Karpas-422 (cell line): ENCODE measurements at regions not wholly inside any gene's neighbourhood (a gene's known extent, or its start where the extent isn't known, plus 50 kb on each side); places are given as distances from the start of the nearest gene placed in this dataset.
"Not testable (repeated sequence)": the region's sequence is repeated elsewhere in the genome, so short reads cannot be mapped to it uniquely, and the experiment has no call there.

Experiments
- DNase-seq: peaks from one replicate; pipeline ENCODE4 v3.0.0-alpha.2; 2015
- H2AFZ ChIP-seq: fragments of 200-600 bp; sonication (generic); 2 replicates; pipeline ENCODE4 v1.6.1; 2014; ENCODE audit warnings: antibody characterized with exemption, low read length, mixed read lengths
- H3K27ac ChIP-seq: fragments of 200-600 bp; sonication (generic); 2 replicates; pipeline ENCODE4 v1.5.1; 2014; ENCODE audit warnings: mild to moderate bottlenecking, low read length, moderate library complexity
- H3K27me3 ChIP-seq: fragments of 200-600 bp; sonication (generic); 2 replicates; pipeline ENCODE4 v1.6.1; 2014; ENCODE audit warnings: low read length, mixed read lengths
- H3K36me3 ChIP-seq: fragments of 200-600 bp; sonication (generic); 2 replicates; pipeline ENCODE4 v1.6.1; 2014; ENCODE audit warnings: low read length, mixed read lengths; ENCODE audit not compliant: insufficient read depth
- H3K4me1 ChIP-seq: fragments of 200-600 bp; sonication (generic); 2 replicates; pipeline ENCODE4 v1.6.1; 2014; ENCODE audit warnings: mild to moderate bottlenecking, low read length, mixed read lengths
- H3K4me2 ChIP-seq: fragments of 200-600 bp; sonication (generic); 2 replicates; pipeline ENCODE4 v1.6.1; 2014; ENCODE audit warnings: low read length, low read depth, mild to moderate bottlenecking; ENCODE audit not compliant: poor library complexity, severe bottlenecking
- H3K4me3 ChIP-seq: fragments of 200-600 bp; sonication (generic); 2 replicates; pipeline ENCODE4 v1.5.1; 2014; ENCODE audit warnings: mild to moderate bottlenecking, antibody characterized with exemption, low read length, mixed read lengths
- H3K79me2 ChIP-seq: fragments of 200-600 bp; sonication (generic); 2 replicates; pipeline ENCODE4 v1.6.1; 2014; ENCODE audit warnings: mild to moderate bottlenecking, low read length, mixed read lengths
- H3K9ac ChIP-seq: fragments of 200-600 bp; sonication (generic); 2 replicates; pipeline ENCODE4 v1.6.0; 2014; ENCODE audit warnings: low read length
- H3K9me2 ChIP-seq: fragments of 200-600 bp; sonication (generic), shearing (Covaris generic); replicated peaks from 2 replicates; pipeline ENCODE4 v1.6.0; 2014; ENCODE audit warnings: mild to moderate bottlenecking, low read length, moderate library complexity; ENCODE audit not compliant: insufficient read depth
- H3K9me3 ChIP-seq: fragments of 300-700, 200-600 bp; sonication (generic); 2 replicates; pipeline ENCODE4 v1.6.1; 2014; ENCODE audit warnings: low read length, mixed read lengths
- H4K20me1 ChIP-seq: fragments of 200-600 bp; sonication (generic); 2 replicates; pipeline ENCODE4 v1.6.1; 2014; ENCODE audit warnings: mild to moderate bottlenecking, antibody characterized with exemption, low read length, low read depth; ENCODE audit not compliant: insufficient read depth

- H3K9ac ChIP-seq: no peak overlapping the region
- no peak overlapping the region for H3K4me3 ChIP-seq
- H3K4me1 ChIP-seq: no peaks in the 10 kb centered on the region
Measured at GRCh38 chr17:34423978-34424813, 61.2 kb upstream of the CCL1 start.

GRCh38 chr17:34423315-34423714, 60.3 kb upstream of the CCL1 start:
- H3K79me2 ChIP-seq, H3K9me2 ChIP-seq, H3K4me2 ChIP-seq, H3K4me1 ChIP-seq, H3K27ac ChIP-seq, DNase-seq, H4K20me1 ChIP-seq, H3K4me3 ChIP-seq, H3K27me3 ChIP-seq, H3K9me3 ChIP-seq, H3K36me3 ChIP-seq, H3K9ac ChIP-seq, H2AFZ ChIP-seq: not testable (repeated sequence)

More at GRCh38 chr17:34423978-34424813, 61.2 kb upstream of the CCL1 start:
- H2AFZ ChIP-seq: no peak overlapping the region
- no peaks in the 10 kb centered on the region for H3K9me3 ChIP-seq
- H3K4me2 ChIP-seq: no peak overlapping the region
- no peak overlapping the region for H3K27ac ChIP-seq
- H3K27me3 ChIP-seq: no peaks in the 10 kb centered on the region
- H4K20me1 ChIP-seq: no peaks in the 10 kb centered on the region; the same call in 1 of the 2 replicates
- no peaks in the 10 kb centered on the region for H3K36me3 ChIP-seq
- H3K9me2 ChIP-seq: no peaks in the 10 kb centered on the region
- no peaks in the 10 kb centered on the region for H3K79me2 ChIP-seq
- DNase-seq: no peak

GRCh38 chr17:34420900-34421299, 57.9 kb upstream of the CCL1 start:
- Histone ChIP-seq H3K9ac (no peak overlapping the region), H3K27ac (no peak overlapping the region), H2AFZ (no peak overlapping the region), H3K36me3 (no peaks in the 10 kb centered on the region), H3K9me2 (no peaks in the 10 kb centered on the region), H3K27me3 (no peaks in the 10 kb centered on the region), H3K4me3 (no peak overlapping the region), H3K4me1 (no peaks in the 10 kb centered on the region), H3K4me2 (no peak overlapping the region), H3K79me2 (no peaks in the 10 kb centered on the region), H3K9me3 (no peaks in the 10 kb centered on the region), H4K20me1 (no peaks in the 10 kb centered on the region; the same call in 1 of the 2 replicates)
- no peak for DNase-seq

GRCh38 chr17:34420254-34420766, 57.3 kb upstream of the CCL1 start:
- no peaks in the 10 kb centered on the region for H3K9me3 ChIP-seq
- no peaks in the 10 kb centered on the region for H3K9me2 ChIP-seq
- H3K4me3 ChIP-seq: no peak overlapping the region
- H3K4me1 ChIP-seq: no peaks in the 10 kb centered on the region
- no peaks in the 10 kb centered on the region for H3K36me3 ChIP-seq
- H2AFZ ChIP-seq: no peak overlapping the region
- H3K79me2 ChIP-seq: no peaks in the 10 kb centered on the region
- DNase-seq: peak; percentile 85
- no peak overlapping the region for H3K27ac ChIP-seq
- H4K20me1 ChIP-seq: no peaks in the 10 kb centered on the region; the same call in 1 of the 2 replicates
- H3K27me3 ChIP-seq: no peaks in the 10 kb centered on the region
- H3K4me2 ChIP-seq: no peak overlapping the region
- no peak overlapping the region for H3K9ac ChIP-seq

- Histone ChIP-seq H3K36me3 (no peaks in the 10 kb centered on the region), H3K27ac (no peak overlapping the region), H4K20me1 (no peaks in the 10 kb centered on the region; the same call in 1 of the 2 replicates), H3K9me3 (no peaks in the 10 kb centered on the region), H3K27me3 (no peaks in the 10 kb centered on the region), H3K4me2 (no peak overlapping the region), H3K9ac (no peak overlapping the region), H3K79me2 (no peaks in the 10 kb centered on the region), H3K4me1 (no peaks in the 10 kb centered on the region), H3K4me3 (no peak overlapping the region), H2AFZ (no peak overlapping the region), H3K9me2 (no peaks in the 10 kb centered on the region)
- no peak for DNase-seq
Measured at GRCh38 chr17:34416116-34416515, 53.1 kb upstream of the CCL1 start.

DNA sequence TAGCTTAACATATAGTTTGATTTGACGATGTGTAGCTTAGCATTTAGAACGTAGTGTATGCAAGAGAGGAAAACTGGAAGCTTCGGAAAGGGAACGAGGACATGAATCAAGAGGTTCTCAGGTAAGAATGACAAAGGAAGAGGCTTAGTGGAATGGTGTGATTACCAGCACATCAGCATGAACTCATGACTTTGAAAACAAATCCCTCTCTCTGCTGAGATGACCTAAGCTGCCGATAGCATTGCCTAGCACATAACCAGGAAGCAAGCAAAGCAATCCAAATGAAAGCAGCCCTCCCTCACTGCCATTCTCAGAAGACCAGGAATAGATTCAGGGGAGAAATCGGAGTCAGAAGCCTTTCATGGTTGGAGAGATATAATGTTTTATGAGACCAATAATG, 51.3 kb upstream of the CCL1 start:
- H3K4me3 ChIP-seq: no peak overlapping the region
- H3K9me3 ChIP-seq: no peaks in the 10 kb centered on the region
- no peak for DNase-seq
- H3K79me2 ChIP-seq: no peaks in the 10 kb centered on the region
- no peak overlapping the region for H3K27ac ChIP-seq
- H4K20me1 ChIP-seq: no peaks in the 10 kb centered on the region
- no peaks in the 10 kb centered on the region for H3K4me1 ChIP-seq
- H2AFZ ChIP-seq: no peak overlapping the region
- H3K27me3 ChIP-seq: no peaks in the 10 kb centered on the region
- no peaks in the 10 kb centered on the region for H3K9me2 ChIP-seq
- no peak overlapping the region for H3K9ac ChIP-seq
- H3K36me3 ChIP-seq: no peaks in the 10 kb centered on the region
- no peak overlapping the region for H3K4me2 ChIP-seq

DNA sequence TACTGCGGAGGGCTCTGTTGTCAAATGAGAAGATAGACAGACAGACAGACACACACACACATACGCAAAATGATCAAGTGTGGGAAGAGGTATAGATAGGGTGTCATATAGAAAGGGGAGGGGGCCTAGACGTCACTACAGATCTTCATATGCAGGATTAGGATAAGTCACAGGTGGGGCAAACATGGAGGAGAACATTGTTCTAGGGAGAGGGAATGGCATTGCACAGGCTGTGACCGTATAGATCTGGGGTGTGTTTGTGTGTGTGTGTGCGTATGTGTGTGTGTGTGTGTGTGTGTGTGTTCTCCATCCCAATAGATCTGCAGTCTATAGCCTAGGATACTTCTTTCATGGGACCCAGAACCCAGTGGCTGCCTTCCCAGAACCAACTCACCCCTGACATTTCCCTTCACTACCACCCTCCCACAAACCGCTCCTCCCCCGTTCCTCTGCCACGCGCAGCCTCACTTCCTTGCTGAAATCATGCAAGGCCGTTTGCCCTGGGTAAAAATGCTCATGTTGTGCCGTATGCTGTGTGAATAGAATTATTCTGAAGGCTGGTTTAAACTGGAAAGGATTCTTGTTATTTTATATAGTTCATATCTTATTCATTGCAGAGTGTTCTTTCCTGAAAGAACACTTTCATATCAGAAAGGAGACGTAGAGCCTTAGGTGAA, 50.5 kb upstream of the CCL1 start:
- no peak for DNase-seq

GRCh38 chr17:34412965-34413441, 50.0 kb upstream of the CCL1 start:
- DNase-seq: no peak
- no peak overlapping the region for H3K4me3 ChIP-seq
- no peaks in the 10 kb centered on the region for H3K79me2 ChIP-seq
- H4K20me1 ChIP-seq: no peaks in the 10 kb centered on the region
- no peak overlapping the region for H3K4me2 ChIP-seq
- no peak overlapping the region for H2AFZ ChIP-seq
- H3K27ac ChIP-seq: no peak overlapping the region
- H3K36me3 ChIP-seq: no peaks in the 10 kb centered on the region
- no peaks in the 10 kb centered on the region for H3K9me3 ChIP-seq
- no peaks in the 10 kb centered on the region for H3K27me3 ChIP-seq
- H3K9me2 ChIP-seq: no peaks in the 10 kb centered on the region
- H3K4me1 ChIP-seq: no peaks in the 10 kb centered on the region
- H3K9ac ChIP-seq: no peak overlapping the region

More for the DNA sequence above, 50.5 kb upstream of the CCL1 start:
- Histone ChIP-seq H3K9me2 (no peaks in the 10 kb centered on the region), H4K20me1 (no peaks in the 10 kb centered on the region), H3K79me2 (no peaks in the 10 kb centered on the region), H3K9ac (no peak overlapping the region), H2AFZ (no peak overlapping the region), H3K4me2 (no peak overlapping the region), H3K4me3 (no peak overlapping the region), H3K27me3 (no peaks in the 10 kb centered on the region), H3K4me1 (no peaks in the 10 kb centered on the region), H3K27ac (no peak overlapping the region), H3K9me3 (no peaks in the 10 kb centered on the region), H3K36me3 (no peaks in the 10 kb centered on the region)
